ENCODE measurements at regions not wholly inside any gene's neighbourhood (a gene's known extent, or its start where the extent isn't known, plus 50 kb on each side); places are given as distances from the start of the nearest gene placed in this dataset.

GRCh38 chr1:237983496-237983895, 92.8 kb upstream of the ZP4 start:
- no peak overlapping the region for H3K4me3 Mint-ChIP-seq (ENCODE audit: unreplicated experiment)
- H3K27me3 Mint-ChIP-seq (ENCODE audit: insufficient read depth, unreplicated experiment) = no peaks in the 10 kb centered on the region
- ChIA-PET POLR2A (no interaction called here), CTCF (no interaction called here)
- H3K27ac Mint-ChIP-seq (ENCODE audit: unreplicated experiment) = no peak overlapping the region
- BruUV-seq (replicated peaks) = no TSS peak
- Histone ChIP-seq H3K9me3 (no peaks in the 10 kb centered on the region), H3K4me3 (ENCODE audit: low read depth, low read length) (no peak overlapping the region), H3K36me3 (ENCODE audit: control insufficient read depth, insufficient read depth, low read length) (no peaks in the 10 kb centered on the region), H3K4me1 (no peaks in the 10 kb centered on the region), H3K27me3 (replicated peaks; ENCODE audit: control insufficient read depth, insufficient read depth, low read length) (no peaks in the 10 kb centered on the region)
- TF ChIP-seq, protein P1, sequence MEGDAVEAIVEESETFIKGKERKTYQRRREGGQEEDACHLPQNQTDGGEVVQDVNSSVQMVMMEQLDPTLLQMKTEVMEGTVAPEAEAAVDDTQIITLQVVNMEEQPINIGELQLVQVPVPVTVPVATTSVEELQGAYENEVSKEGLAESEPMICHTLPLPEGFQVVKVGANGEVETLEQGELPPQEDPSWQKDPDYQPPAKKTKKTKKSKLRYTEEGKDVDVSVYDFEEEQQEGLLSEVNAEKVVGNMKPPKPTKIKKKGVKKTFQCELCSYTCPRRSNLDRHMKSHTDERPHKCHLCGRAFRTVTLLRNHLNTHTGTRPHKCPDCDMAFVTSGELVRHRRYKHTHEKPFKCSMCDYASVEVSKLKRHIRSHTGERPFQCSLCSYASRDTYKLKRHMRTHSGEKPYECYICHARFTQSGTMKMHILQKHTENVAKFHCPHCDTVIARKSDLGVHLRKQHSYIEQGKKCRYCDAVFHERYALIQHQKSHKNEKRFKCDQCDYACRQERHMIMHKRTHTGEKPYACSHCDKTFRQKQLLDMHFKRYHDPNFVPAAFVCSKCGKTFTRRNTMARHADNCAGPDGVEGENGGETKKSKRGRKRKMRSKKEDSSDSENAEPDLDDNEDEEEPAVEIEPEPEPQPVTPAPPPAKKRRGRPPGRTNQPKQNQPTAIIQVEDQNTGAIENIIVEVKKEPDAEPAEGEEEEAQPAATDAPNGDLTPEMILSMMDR (IDR thresholded peaks at IDR 0.05; ENCODE audit: insufficient read depth in 1 of 2, low read depth in 1 of 2, low read length in 1 of 2, severe bottlenecking in 1 of 2, unreplicated experiment in 1 of 2) = no peak
- intact Hi-C loops (cut with micrococcal nuclease; ENCODE audit: unreplicated experiment) = no loop called here
- H3K9me3 Mint-ChIP-seq (ENCODE audit: unreplicated experiment) = no peaks in the 10 kb centered on the region
- no peak for DNase-seq
- no peaks in the 10 kb centered on the region for H3K4me1 Mint-ChIP-seq (ENCODE audit: low read depth, unreplicated experiment)
- no peaks in the 10 kb centered on the region for H3K36me3 Mint-ChIP-seq (ENCODE audit: insufficient read depth, unreplicated experiment)

DNA sequence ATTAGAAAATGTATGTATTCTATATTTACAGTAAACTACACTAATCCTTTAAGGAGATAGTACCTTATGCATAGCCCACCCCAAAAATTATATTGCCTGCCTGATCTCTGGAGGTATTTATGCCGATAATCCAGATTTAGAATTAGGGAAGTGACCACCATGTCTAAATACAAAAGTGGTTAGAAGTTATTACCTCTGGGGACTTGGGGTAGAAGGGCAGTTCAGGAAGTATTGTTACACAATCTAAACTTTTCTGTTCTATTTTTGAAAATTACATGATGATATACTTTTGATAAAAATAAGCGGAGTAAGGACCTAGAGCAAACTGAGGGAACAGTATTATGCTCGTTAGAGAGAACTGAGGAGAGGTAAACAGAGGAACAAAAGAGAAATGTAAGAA, 90.5 kb upstream of the ZP4 start:
- DNase-seq = no peak
- no peaks in the 10 kb centered on the region for H3K27me3 Mint-ChIP-seq (ENCODE audit: insufficient read depth, unreplicated experiment)
- Histone ChIP-seq H3K4me3 (ENCODE audit: low read depth, low read length) (no peak overlapping the region), H3K27me3 (replicated peaks; ENCODE audit: control insufficient read depth, insufficient read depth, low read length) (no peaks in the 10 kb centered on the region), H3K4me1 (no peaks in the 10 kb centered on the region), H3K36me3 (ENCODE audit: control insufficient read depth, insufficient read depth, low read length) (no peaks in the 10 kb centered on the region), H3K9me3 (no peaks in the 10 kb centered on the region)
- H3K36me3 Mint-ChIP-seq (ENCODE audit: insufficient read depth, unreplicated experiment) = no peaks in the 10 kb centered on the region
- intact Hi-C loops (cut with micrococcal nuclease; ENCODE audit: unreplicated experiment) = no loop called here
- BruUV-seq (replicated peaks) = no TSS peak
- TF ChIP-seq, protein P1 (IDR thresholded peaks at IDR 0.05; ENCODE audit: insufficient read depth in 1 of 2, low read depth in 1 of 2, low read length in 1 of 2, severe bottlenecking in 1 of 2, unreplicated experiment in 1 of 2) = no peak
- ChIA-PET CTCF (no interaction called here), POLR2A (no interaction called here)
- no peaks in the 10 kb centered on the region for H3K9me3 Mint-ChIP-seq (ENCODE audit: unreplicated experiment)
- no peaks in the 10 kb centered on the region for H3K4me1 Mint-ChIP-seq (ENCODE audit: low read depth, unreplicated experiment)
- no peak overlapping the region for H3K27ac Mint-ChIP-seq (ENCODE audit: unreplicated experiment)
- H3K4me3 Mint-ChIP-seq (ENCODE audit: unreplicated experiment) = no peak overlapping the region

DNA sequence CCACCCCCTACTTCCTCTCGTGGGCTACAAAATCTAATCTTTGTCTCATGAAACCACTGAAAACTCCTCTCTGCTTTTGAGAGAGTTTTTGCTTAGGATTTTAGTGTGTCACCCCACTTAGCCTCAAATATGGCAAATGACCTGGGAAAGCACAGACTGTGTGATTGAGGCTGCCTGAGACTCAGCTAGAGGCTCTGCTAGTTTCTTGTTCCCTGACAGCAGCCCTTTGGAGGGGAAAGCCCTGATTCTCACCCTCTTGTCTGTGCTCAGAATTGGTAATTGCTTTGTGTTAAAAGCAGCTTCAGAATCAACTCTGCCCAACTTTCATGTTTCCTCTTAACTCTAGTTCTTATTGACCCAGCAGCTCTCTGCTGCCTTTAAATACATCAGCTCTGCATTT, 85.6 kb upstream of the ZP4 start:
- TF ChIP-seq, protein P1 (IDR thresholded peaks at IDR 0.05; ENCODE audit: insufficient read depth in 1 of 2, low read depth in 1 of 2, low read length in 1 of 2, severe bottlenecking in 1 of 2, unreplicated experiment in 1 of 2) = no peak
- intact Hi-C loops (cut with micrococcal nuclease; ENCODE audit: unreplicated experiment) = no loop called here
- Histone ChIP-seq H3K27me3 (replicated peaks; ENCODE audit: control insufficient read depth, insufficient read depth, low read length) (no peaks in the 10 kb centered on the region), H3K36me3 (ENCODE audit: control insufficient read depth, insufficient read depth, low read length) (no peaks in the 10 kb centered on the region), H3K4me3 (ENCODE audit: low read depth, low read length) (no peak overlapping the region), H3K9me3 (no peaks in the 10 kb centered on the region), H3K4me1 (no peaks in the 10 kb centered on the region)
- no peaks in the 10 kb centered on the region for H3K36me3 Mint-ChIP-seq (ENCODE audit: insufficient read depth, unreplicated experiment)
- DNase-seq = no peak
- ChIA-PET CTCF (no interaction called here), POLR2A (no interaction called here)
- H3K9me3 Mint-ChIP-seq (ENCODE audit: unreplicated experiment) = no peaks in the 10 kb centered on the region
- H3K27ac Mint-ChIP-seq (ENCODE audit: unreplicated experiment) = no peak overlapping the region
- no peak overlapping the region for H3K4me3 Mint-ChIP-seq (ENCODE audit: unreplicated experiment)
- H3K27me3 Mint-ChIP-seq (ENCODE audit: insufficient read depth, unreplicated experiment) = peaks cover 3% of the 10 kb centered on the region
- BruUV-seq (replicated peaks) = no TSS peak
- no peaks in the 10 kb centered on the region for H3K4me1 Mint-ChIP-seq (ENCODE audit: low read depth, unreplicated experiment)

Measured in Caco-2 (cell line).